Activated CD8-positive, alpha-beta memory T cell treated with anti-CD3 and anti-CD28 coated beads, Interleukin-2, amount 50 U/mL, for 4 hours (primary cell): ENCODE measurements at regions not wholly inside any gene's neighbourhood (a gene's known extent, or its start where the extent isn't known, plus 50 kb on each side); places are given as distances from the start of the nearest gene placed in this dataset.

ENCODE experiments used
- DNase-seq: peaks from one replicate; pipeline ENCODE4 v3.0.0-alpha.2; 2020

DNA sequence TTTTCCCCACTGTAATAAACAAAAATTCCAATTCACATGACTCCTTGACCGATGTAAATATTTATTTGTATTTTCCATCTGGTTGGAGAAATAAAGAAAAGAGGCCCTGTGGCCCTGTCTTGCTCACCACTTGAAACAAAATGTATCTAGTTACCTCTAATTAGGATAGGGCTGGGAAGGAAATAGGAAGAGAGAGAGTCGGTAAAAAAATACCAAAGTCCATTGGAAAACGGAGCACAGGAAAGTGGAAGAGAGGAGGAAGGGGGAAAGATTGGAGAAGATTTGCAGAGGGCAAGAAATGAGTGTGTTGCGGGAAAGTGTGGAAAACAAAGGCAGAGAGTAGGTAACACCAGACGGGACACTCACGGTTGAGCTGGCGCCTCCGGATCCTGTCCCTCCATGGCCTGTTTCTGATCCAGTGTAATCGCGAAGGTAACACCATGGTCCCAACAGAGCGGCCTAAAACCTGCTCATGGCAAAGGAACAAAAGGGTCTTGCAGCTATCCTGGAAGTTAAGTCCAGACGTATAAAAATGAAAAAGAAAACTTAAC is 105.8 kb upstream of the RIPOR2 start:
- no peak for DNase-seq

DNA sequence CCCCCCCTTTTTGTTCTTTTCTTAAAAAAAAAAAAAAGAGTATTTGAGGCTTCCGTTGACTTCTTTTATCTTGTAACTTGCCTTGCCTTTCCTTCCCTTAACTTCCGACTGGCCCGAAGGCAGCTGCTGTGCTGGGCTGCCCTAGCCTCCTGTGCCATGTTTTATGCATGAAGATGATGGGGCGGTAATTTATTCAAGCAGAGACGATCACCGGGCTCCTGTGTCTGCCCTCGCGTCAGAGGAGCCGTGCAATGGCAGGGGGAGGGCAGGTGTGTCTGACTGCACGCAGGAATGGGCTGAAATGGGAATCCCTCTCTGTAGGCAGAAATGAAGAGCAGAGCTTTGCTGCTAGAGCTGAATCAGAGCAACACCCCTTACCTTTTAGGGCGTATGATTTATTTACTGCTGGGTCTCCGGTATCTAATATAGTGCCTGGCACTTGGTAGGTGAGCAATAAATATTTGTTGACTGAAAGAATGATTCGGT is 106.3 kb upstream of the RIPOR2 start:
- DNase-seq, result peak; percentile 46

DNA sequence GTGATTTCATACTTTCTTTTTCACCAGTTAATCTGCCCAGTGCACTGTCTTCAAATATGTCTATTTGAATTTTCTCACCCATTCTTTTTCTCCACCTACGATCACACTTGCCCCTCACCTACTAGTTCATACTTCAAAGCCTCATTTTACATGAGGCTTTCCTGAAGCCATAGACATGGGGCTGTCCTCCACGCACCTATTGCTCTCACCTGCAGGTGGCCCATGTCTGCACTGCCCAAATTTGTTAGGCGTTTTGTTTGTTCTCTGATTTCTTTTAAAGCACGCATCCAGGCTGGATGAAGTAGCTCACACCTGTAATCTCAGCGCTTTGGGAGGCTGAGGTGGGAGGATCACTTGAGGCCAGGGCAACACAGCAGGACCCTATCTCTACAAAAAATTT is 106.8 kb upstream of the RIPOR2 start:
- DNase-seq, result no peak

DNA sequence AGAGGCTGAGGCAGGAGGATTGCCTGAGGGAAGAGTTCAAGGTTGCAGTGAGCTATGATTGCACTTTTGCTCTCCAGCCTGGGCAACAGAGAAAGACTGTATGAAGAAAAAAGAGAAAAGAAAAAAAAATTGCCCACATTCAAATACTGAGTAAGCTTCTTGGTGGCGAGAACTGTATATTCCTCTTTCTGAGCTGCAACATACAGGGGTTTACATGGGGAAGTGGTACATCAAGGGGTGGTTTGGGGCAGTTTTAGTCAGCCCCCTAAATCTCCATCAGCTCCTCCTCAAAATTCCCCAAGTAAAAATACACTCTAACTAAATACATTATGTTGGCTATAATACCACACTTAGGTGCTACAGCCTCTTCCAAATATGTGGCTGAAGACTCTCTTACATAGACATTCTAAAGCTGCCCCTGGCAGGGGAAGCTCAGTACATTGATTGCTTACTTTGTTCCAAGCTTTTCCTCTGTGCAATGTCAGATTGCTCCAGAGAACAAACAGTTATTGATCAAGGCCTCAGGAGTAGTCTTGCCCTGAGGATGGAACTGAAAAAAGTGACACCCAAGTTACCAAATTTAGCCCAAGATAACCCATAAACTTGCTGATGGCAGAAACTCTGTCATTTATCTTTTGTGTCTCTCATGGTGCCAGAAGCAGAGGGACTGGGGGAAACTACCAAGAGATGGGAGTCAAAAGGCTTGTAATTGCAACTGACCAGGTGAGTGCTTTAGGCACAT is 107.4 kb upstream of the RIPOR2 start:
- DNase-seq, result no peak

DNA sequence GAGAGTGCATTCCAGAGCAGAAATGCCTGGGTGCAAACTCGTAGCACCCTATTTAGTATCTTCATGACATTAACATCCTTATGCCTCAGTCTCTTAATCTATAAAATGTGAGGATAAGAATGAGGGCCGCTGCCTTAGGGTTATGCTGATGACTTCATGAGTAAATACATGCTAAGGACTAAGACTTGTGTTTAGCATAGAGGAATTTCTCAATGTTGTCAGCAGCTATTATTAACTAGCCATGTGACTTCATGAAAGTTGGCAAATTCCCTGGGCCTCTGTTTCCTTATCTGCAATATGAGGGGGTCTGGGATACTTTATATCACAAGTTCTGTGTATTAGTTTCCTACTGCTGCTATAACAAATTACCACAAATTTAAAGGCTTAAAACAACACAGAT is 108.1 kb upstream of the RIPOR2 start:
- no peak for DNase-seq

DNA sequence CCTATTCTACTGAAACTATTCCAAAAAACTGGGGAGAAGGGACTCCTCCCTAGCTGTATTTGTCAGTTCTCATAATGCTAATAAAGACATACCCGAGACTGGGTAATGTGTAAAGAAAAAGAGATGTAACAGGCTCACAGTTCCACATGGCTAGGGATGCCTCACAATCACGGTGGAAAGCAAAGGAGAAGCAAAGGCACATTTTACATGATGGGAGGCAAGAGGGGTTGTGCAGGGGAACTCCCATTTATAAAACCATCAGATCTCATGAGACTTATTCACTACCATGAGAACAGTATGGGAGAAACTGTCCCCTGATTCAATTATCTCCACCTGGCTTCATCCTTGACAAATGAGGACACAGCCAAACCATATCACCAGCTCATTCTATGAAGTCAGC is 111.2 kb upstream of the RIPOR2 start:
- DNase-seq, result no peak

DNA sequence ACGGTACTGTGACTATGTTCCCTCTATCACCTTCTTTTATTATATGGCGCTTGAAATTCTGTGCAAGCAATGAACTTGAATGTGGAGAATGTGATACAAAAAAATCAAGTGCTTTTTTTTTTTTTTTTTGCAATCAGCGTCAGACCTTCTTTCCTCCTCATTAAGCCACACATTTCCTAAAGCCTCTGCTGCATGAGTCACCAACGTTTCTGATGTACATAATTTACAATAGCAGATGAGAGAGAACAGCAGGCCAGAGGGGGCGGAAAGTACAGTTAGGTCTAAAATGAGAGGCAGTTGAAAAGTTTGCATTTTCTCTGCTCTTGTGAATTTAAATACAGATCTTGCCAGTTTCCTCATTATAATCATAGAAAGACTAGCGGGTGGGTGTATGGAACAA is 114.6 kb upstream of the RIPOR2 start:
- peak; percentile 57 for DNase-seq

DNA sequence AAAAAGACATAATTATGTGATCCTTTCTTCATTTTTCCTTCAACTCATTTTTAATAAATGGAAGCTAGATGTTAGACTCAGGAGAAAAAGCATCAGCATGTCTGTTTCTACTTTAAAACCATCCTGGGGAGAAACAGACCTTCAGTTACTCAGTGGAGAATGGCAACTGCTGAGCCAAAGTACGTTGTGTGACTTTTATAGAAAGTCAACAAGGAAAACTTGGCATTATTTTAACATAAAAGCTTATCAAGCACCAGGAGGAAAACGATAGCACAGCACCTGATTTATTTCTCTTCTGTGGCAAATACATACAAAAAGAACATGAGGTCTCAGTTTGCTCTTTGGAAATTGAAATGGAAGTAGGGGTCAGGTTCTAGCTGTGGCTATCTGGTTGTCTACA is 115.3 kb upstream of the RIPOR2 start:
- no peak for DNase-seq

DNA sequence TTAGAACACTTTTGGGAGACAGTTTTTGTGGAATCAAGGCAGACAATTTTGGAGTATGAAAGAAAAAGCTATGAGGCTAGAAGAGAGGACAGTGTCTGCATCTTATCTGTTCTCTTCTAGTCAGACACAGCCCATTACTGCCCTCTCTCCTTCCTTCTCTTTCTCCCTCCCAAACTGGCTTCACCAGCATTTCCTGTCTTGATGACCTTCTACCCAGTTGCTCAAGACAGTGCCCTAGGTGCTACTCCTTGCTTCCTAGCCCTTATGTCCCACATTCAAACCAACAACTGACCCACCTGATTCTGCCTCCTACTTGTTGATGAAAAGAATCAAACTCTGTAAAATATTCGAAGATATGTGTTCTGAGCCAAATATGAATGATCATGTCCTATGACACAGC is 116.4 kb upstream of the RIPOR2 start:
- no peak for DNase-seq

DNA sequence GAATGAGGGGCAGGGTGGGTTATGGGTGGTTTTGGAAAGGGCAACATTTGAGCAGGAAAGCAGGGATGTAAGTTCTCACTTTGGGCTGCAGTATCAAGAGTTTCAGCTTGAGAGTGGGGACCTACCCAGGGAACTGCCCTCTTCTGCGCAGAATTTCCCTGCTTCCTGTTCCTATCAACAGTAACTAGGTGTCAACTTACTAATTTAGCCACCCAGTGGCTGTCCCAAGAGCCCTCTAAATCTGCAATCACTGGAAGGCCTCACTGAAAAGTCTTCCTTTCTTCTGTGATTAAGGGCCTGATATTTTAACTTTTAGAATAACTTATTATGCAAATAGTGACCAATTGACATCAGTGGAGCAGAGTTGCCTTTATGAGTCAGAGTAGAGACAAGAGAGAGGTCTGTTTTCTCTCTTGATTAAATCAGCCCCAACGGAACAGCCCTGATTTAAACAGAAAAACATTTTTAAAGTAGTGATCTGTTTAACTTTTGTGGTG is 118.2 kb upstream of the RIPOR2 start:
- DNase-seq, result no peak

DNA sequence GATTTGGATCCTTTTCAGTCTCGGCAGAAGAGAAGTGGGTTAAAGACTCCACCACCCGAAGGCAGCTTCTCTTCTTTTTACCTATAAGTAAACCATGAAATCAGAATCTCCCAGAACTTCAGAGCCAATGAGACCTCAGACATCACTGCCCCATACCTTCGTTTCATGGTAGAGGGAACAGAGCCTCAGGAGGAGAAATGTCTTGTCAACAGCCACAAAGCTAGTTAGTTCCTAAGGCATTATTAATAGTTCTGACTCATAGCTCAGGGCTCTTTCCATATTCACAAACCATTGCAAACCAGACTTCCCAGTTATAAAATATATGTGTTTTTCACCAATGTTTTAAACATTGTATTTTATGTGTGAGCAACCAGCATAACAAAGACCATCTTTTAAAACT is 118.7 kb upstream of the RIPOR2 start:
- no peak for DNase-seq

DNA sequence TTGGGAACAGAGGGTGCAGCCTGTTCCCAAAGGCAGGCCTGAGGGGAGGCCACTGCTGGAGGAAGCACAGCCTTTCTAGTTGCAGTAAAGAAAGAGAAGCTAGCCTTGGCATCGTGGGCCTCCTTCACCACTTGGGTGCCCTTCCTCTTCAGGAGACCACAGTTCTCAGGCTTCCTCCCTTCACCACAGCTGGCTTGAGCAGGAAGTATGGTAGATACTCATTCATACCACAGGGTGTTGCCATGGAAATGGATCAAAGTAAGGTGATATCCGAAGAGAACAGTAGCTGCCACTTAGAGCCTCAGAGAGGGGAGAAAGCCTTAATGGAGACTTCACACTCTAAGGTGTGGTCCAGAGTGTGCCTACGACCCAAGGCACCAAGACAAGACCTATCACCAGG is 120.4 kb upstream of the RIPOR2 start:
- DNase-seq, result peak; percentile 45

DNA sequence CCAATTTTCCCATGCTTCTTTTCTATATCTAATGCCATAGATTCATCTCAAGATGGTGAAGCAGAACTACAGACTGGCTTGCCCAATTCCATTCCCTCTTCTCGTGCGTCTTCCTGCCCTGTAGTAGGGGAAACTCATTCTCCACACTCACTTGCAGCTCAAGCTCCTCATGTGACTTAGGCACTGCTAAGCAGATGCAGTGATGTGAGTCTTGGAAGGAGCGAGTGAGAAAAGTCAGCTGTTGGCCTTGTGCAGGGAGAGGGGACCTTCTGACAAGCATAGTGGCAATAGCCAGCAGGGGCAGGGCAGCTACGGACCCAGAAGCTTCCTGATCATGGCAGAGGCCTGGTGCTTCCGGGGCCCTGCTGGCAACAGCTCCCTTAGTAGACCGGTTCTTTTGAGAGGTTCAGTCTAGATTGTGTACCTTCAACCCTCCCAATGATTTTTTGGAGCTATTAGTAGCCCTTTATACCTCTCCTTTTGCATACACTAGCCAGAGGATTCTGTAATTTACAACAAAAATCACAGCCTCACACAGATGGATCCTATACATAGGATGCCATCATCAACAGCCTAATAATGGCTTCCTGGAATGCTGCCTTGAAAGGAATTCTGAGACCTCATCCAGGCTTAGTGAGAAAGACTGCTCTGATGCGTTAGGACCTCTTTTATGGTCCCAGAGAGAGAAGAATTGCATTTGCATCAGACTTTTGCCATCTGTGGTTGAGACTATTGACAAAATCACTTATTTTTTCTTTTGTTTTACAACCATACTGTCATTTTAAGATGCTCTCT is 121.5 kb upstream of the RIPOR2 start:
- no peak for DNase-seq

DNA sequence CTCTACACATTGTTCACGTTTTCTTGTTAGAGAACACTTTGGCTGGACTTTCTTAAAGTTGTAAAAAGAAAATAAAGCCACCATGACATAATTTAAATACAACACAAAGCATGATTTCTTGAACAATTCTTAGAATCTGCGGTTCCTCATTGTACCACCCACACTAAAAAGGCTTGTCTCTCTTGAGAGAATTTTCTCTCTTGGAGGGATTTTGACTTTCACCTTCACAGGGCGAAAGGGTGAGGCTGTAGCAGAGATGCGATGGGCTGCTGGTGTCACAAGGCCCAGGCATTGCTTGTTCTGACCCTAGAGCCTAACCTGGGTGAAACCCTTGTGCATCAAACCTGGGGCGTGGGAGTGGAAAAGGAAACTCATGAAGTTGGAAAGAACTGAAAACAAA is 122.7 kb upstream of the RIPOR2 start:
- no peak for DNase-seq

DNA sequence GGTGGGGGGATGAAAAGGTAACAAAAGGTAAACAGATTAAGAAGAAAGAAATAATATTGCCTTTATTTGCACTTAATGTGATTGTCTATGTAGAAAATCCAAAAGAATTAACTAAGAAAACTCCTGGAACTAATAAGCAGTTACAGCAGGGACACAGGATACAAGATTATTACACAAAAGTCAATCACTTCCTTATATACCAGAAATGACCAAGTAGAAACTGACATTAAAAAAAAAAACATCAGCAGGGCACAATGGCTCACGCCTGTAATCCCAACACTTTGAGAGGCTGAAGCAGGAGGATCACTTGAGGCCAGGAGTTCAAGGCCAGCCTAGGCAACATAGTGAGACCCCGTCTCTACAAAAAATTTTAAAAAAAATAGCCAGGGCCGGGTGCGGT is 123.2 kb upstream of the RIPOR2 start:
- no peak for DNase-seq

DNA sequence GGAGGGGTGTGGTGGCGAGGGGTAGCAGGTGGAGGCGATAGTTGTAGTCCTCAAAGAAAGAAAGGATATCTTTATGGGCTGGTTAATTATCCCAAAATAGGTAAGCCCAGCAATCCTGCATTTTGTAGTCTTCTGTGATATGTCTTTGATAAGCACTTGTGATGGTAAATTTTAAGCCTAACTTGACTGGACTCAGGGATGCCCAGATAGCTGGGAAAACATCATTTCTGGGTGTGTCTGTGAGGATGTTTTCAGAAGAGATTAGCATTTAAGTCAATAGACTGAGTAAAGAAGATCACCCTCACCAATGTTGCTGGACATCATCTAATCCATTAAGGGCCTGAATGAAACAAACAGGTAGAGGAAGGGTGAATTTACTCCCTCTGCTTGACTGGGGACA is 124.8 kb upstream of the RIPOR2 start:
- DNase-seq, result no peak

DNA sequence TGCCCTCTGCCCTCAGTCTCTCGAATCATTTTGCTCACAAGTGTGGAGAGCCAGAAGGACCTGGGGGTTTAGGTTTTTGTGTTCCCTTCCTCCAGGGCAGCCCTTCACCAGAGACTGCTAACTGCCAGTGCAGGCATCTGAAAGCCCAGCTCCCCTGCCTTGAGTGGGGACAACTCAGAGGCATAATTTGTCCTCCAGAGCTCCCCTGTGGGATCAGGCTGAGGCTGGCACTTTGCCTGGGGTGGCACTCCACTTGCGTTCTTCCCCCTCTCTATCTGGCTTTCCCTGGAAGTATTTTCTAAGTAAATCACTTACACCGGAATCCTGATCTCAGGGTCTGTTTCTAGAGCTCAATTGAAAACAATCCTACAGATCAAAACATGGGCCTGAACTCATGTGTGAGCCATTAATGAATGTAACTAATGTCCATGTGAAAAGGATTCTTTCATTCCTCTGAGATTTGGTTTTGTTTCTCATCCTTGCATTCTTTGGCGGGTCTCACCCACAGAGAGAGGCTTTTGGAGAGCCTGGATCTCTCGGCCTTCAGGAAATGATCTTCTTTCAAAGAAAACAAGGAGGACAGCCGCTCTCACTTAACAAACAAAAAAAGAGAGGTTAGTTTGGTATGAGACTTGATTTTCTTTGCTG is 125.7 kb upstream of the RIPOR2 start:
- DNase-seq, result no peak

DNA sequence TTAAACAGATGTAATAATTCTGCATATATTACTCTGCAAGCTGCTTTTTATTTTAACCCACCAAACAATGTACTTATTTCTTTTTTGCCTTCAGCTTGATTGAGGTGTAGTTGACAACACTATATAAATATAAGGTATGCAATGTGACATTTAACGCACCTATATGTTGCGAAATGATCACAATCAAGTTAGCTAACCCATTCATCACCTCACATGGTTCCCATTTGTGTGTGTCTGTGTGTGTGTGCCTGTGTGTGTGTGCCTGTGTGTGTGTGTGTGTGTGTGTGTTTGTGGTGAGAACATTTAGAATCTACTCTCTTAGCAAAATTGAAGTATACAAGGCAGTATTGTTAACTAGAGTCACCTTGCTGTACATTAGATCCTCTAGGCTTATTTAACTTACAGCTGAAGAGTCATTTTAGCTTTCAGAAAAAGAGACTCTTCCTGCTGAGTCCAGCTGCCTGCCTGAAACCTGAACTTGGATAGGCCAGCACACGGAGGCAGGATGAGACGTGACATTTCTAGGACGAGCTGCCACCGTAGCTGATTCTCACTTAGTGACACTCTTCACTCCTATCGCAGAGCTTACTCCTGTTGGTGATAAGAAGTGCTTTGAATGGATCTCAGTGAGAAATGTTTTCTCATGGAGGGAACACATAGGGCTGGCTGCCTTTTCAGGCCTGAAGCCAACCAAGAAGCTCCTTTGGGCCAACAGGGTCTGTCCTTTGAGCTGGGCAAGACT is 126.5 kb upstream of the RIPOR2 start:
- DNase-seq, result no peak

DNA sequence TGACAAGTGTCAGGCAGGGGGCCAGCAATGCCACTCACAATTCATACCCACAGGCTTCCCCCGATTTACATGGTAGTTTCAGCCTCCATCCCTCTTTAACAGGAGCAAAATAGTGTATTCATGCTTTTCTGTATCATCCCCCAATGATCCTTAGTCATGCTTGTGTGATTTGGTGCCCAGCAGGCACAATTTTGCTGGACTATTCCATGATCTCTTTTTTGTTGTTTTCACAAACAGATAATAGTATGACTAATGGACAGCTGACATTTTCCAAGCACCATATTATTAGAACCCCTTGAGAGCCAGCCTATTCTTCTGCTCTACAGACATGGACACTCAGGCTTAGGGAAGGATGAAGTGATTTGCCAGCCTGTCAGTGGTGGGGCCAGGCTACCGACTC is 128.2 kb upstream of the RIPOR2 start:
- DNase-seq, result no peak

DNA sequence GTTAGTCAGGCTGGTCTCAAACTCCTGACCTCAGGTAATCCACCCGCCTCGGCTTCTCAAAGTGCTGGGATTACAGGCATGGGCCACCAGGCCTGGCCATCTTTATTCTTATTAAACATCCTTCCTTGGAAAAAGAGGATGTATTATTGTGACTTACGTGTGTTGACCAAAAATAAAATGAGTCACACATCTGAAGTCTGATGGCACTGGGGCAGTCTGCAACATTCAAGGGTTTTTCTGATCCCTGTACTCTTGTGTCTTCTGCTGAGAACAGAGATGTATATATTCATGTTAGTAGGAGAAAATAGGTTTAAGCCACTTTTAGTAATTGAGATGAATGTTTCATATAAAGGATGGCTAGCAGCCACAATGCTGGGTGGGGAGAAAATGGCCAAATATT is 129.9 kb upstream of the RIPOR2 start:
- no peak for DNase-seq

DNA sequence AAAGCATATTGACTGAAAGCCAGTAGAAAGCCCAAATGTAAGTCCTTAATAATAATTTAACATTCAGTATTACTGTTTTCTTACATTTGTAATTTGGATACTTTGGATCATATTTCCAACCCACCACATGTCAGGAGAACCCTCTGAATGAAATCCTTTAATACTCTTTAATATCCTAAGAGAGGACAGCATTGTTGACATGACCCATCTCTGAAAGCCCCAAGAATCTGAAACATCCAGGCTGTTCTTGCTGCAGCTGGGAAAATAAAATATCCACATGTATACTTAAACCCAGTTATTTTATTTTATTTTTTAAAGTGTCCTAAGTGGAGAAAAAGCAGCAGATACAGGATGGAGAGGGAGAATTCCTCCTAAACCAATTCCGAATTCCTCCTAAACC is 130.8 kb upstream of the RIPOR2 start:
- no peak for DNase-seq

DNA sequence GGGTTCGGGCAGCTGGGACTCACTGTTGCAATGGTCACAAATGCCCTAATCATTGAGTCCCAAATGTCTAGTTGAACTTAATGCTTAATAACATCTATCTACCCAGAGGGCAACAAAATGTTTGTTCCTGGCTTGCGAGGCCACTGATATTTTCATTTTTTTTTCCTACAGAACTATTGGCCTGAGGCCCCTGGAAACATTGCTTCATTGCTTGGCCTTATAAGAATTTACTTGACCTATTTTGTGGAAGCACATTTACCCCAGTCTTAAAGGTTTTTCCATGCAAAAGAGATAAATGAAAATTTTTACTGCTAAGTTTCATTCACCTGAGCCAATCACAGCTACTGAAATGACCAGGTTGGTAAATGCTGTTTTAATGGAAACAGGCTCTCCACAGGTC is 133.1 kb upstream of the RIPOR2 start:
- no peak for DNase-seq
